ENCODE measurements at regions not wholly inside any gene's neighbourhood (a gene's known extent, or its start where the extent isn't known, plus 50 kb on each side); places are given as distances from the start of the nearest gene placed in this dataset.

DNA sequence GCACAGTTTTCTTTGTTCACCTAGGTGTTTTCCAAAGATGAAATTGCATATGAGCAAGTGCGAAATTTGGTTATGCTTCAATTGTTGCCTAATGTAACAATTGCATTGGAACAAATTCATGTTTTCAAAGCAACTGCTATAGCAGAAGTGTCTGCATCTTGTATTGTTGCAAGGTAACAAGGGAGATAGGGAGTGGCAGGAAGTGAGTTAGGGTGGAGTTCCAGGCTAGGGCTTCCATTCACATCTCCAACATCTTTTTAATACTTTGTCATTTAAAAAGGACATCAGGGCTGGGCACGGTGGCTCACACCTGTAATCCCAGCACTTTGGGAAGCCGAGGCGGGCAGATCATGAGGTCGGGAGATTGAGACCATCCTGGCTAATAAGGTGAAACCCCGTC is 312.3 kb upstream of the E2F7 start:
- TF ChIP-seq, protein P1, sequence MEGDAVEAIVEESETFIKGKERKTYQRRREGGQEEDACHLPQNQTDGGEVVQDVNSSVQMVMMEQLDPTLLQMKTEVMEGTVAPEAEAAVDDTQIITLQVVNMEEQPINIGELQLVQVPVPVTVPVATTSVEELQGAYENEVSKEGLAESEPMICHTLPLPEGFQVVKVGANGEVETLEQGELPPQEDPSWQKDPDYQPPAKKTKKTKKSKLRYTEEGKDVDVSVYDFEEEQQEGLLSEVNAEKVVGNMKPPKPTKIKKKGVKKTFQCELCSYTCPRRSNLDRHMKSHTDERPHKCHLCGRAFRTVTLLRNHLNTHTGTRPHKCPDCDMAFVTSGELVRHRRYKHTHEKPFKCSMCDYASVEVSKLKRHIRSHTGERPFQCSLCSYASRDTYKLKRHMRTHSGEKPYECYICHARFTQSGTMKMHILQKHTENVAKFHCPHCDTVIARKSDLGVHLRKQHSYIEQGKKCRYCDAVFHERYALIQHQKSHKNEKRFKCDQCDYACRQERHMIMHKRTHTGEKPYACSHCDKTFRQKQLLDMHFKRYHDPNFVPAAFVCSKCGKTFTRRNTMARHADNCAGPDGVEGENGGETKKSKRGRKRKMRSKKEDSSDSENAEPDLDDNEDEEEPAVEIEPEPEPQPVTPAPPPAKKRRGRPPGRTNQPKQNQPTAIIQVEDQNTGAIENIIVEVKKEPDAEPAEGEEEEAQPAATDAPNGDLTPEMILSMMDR (IDR thresholded peaks at IDR 0.05): no peak
- TF ChIP-seq POLR2A (IDR thresholded peaks at IDR 0.05) (no peak), POLR2AphosphoS5 (IDR thresholded peaks at IDR 0.05) (no peak), EP300 (IDR thresholded peaks at IDR 0.05) (no peak)
